Erythroblast (primary cell): ENCODE measurements at regions not wholly inside any gene's neighbourhood (a gene's known extent, or its start where the extent isn't known, plus 50 kb on each side); places are given as distances from the start of the nearest gene placed in this dataset.

ENCODE experiments used
- GATA1 ChIP-seq: IDR thresholded peaks from 2 replicates; pipeline ENCODE4 v1.6.1; 2011; ENCODE audit warnings: low read depth, mild to moderate bottlenecking, control low read depth, low read length, moderate library complexity
- POLR2A ChIP-seq: IDR thresholded peaks from 2 replicates; pipeline ENCODE4 v1.6.1; 2011; ENCODE audit warnings: mild to moderate bottlenecking, low read length

GRCh38 chr1:187951817-187952216, 1123.1 kb downstream of the PLA2G4A start:
- TF ChIP-seq POLR2A (no peak), GATA1 (no peak)
